Stomach (tissue), 8 donors: ENCODE measurements at regions not wholly inside any gene's neighbourhood (a gene's known extent, or its start where the extent isn't known, plus 50 kb on each side); places are given as distances from the start of the nearest gene placed in this dataset.

Experiments
- DNase-seq, 2 donors: peaks; one replicate each; pipeline versions ENCODE4 v3.0.0 to v3.0.0-alpha.2; 2013 to 2019
- H3K27ac ChIP-seq, 5 donors: fragments of 200-600 bp in 4 of 5; sonication (generic) in 4 of 5; one replicate each; pipeline ENCODE4 v1.5.1; 2013 to 2019; ENCODE audit warnings: mild to moderate bottlenecking in 1 of 5, moderate library complexity in 1 of 5
- H3K27me3 ChIP-seq, 3 donors: fragments of 200-600 bp; sonication (generic); one replicate each; pipeline ENCODE4 v1.5.1; 2017 to 2019; ENCODE audit warnings: mixed run types in 1 of 3
- H3K36me3 ChIP-seq, 4 donors: fragments of 200-600 bp; sonication (generic); 1 replicate in 3 of 4; 2 replicates in 1 of 4; pipeline ENCODE4 v1.5.1; 2016 to 2019
- H3K4me1 ChIP-seq, 4 donors: fragments of 200-600 bp; sonication (generic); one replicate each; pipeline ENCODE4 v1.5.1; 2016 to 2019
- H3K4me3 ChIP-seq, 4 donors: fragments of 200-600 bp; sonication (generic) in 3 of 4; one replicate each; pipeline ENCODE4 v1.5.1; 2016 to 2019; ENCODE audit warnings: mild to moderate bottlenecking in 1 of 4
- H3K9me3 ChIP-seq, 4 donors: fragments of 200-600 bp; sonication (generic); one replicate each; pipeline ENCODE4 v1.5.1; 2016 to 2019
- EP300 ChIP-seq: sonication (generic); formaldehyde crosslinking; IDR thresholded peaks from one replicate; pipeline ENCODE4 v1.6.1; 2017; ENCODE audit warnings: antibody characterized with exemption
- POLR2A ChIP-seq, 4 donors: fragments of 450-650 bp; IDR thresholded peaks; one replicate each; pipeline ENCODE4 v1.6.1; 2016; ENCODE audit warnings: antibody characterized with exemption in 4 of 4, control low read depth in 2 of 4, mild to moderate bottlenecking in 1 of 4, moderate library complexity in 1 of 4
- POLR2AphosphoS5 ChIP-seq, 3 donors: sonication (generic); formaldehyde crosslinking; IDR thresholded peaks; one replicate each; pipeline ENCODE4 v1.6.1; 2016; ENCODE audit warnings: antibody characterized with exemption in 3 of 3
- WGBS, 5 donors: extraction: QIAGEN DNeasy Blood & Tissue Kit in 3 of 5; methylation state at CpG; one replicate each; pipeline versions ENCODE4 v1.1.5 to v1.1.7; 2013 to 2018; 5-methylcytosine and 5-hydroxymethylcytosine counted together
- intact Hi-C: fragments of 100-400 bp; cut with DNase I; formaldehyde crosslinking; loops from one replicate; pipeline ENCODE4 v1.15.1; 2023; ENCODE audit warnings: low total_unique reads
- TF ChIP-seq, protein P1 (sequence below), 7 experiments: fragments of 450-650 bp in 4 of 7; fragments of 200-600 bp in 3 of 7; sonication (generic) in 3 of 7; IDR thresholded peaks; one replicate each; pipeline ENCODE4 v1.5.1; 2016 to 2019; ENCODE audit warnings: antibody characterized with exemption in 7 of 7, control low read depth in 2 of 7, mild to moderate bottlenecking in 1 of 7
- donor health status: healthy with polysubstance abuse.
- donor health status: Bipolar disorder and iron deficiency.
- donor health status: healthy.

DNA sequence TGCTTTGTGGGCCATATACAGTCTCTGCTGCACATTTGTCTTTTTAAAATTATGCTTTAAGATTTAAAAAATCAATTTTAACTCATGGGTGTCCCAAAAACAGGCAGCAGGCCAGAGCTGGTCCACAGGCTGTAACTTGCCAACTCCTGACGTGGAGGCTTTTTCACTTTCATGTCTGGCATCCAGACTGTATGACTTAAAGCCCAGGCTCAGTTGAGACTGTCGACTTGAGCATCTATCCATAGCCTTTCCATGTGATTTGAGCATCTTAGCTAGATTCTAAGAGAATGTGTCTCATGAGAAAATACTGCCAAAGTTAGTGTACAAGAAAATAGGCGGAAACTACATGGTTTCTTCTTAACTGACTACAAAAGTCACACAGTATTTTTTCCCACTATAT, 559.0 kb upstream of the TUSC1 start:
- DNase-seq = no peak
- 44 to 68% (median 59%) methylated on average over 3 of the region's 3 CpGs for WGBS, 5 donors
- Histone ChIP-seq H3K36me3 (no peaks in the 10 kb centered on the region), H3K9me3 (peaks cover 0 to under 1% (median 0%) of the 10 kb centered on the region in 4 donors), H3K4me3 (no peak overlapping the region), H3K27me3 (no peaks in the 10 kb centered on the region), H3K27ac (no peak overlapping the region), H3K4me1 (no peaks in the 10 kb centered on the region)
- intact Hi-C loops = no loop called here
- TF ChIP-seq POLR2AphosphoS5 (IDR thresholded peaks at IDR 0.05) (no peak), EP300 (no peak), POLR2A (IDR thresholded peaks at IDR 0.05) (no peak)
- TF ChIP-seq, protein P1, sequence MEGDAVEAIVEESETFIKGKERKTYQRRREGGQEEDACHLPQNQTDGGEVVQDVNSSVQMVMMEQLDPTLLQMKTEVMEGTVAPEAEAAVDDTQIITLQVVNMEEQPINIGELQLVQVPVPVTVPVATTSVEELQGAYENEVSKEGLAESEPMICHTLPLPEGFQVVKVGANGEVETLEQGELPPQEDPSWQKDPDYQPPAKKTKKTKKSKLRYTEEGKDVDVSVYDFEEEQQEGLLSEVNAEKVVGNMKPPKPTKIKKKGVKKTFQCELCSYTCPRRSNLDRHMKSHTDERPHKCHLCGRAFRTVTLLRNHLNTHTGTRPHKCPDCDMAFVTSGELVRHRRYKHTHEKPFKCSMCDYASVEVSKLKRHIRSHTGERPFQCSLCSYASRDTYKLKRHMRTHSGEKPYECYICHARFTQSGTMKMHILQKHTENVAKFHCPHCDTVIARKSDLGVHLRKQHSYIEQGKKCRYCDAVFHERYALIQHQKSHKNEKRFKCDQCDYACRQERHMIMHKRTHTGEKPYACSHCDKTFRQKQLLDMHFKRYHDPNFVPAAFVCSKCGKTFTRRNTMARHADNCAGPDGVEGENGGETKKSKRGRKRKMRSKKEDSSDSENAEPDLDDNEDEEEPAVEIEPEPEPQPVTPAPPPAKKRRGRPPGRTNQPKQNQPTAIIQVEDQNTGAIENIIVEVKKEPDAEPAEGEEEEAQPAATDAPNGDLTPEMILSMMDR (IDR thresholded peaks at IDR 0.05) = no peak

DNA sequence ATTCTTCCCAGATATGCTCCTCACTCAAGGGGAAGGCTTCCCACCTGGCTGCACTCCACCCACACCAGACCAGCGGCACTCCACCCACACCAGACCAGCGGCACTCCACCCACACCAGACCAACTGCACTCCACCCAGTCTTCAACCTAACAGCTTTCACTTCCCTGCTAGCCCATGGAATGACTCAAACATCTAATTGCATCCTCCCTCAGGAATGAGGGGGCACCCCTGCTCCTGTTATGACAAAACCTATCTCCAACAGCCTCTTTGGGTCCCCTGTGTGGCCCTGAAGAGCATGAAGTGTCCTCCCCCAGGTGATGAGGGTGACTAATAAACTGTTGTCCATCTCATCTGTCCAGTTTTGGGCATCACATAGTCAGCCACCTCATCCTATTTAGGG, 556.6 kb upstream of the TUSC1 start:
- 63 to 82% (median 69%) methylated on average over 2 of the region's 2 CpGs for WGBS, 5 donors
- Histone ChIP-seq H3K4me1 (no peaks in the 10 kb centered on the region), H3K27ac (no peak overlapping the region), H3K27me3 (no peaks in the 10 kb centered on the region), H3K9me3 (peaks cover 0 to 5% (median 0%) of the 10 kb centered on the region in 4 donors), H3K36me3 (no peaks in the 10 kb centered on the region), H3K4me3 (no peak overlapping the region)
- no peak for DNase-seq
- TF ChIP-seq POLR2A (IDR thresholded peaks at IDR 0.05) (no peak), EP300 (no peak), POLR2AphosphoS5 (IDR thresholded peaks at IDR 0.05) (no peak)
- TF ChIP-seq, protein P1 (IDR thresholded peaks at IDR 0.05) = no peak
- intact Hi-C loops = no loop called here

DNA sequence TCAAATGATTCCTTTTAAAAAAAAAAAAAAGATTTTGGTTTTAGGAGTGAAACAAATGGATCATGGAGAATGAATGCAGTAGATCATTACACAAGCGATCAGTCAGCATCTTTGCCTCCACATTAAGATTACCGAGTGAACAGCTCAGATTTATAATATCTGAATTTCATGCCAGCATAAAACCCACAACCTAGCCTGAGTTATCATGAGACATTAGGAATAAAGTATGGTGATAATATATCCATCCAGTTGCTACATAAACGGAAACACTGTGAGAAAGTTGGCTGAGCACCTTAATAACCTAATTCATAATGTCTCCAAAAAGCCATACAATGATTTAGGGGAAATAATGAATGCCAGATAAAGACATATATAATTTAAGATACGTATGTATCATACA, 553.1 kb upstream of the TUSC1 start:
- Histone ChIP-seq H3K27me3 (no peaks in the 10 kb centered on the region), H3K36me3 (no peaks in the 10 kb centered on the region), H3K27ac (no peak overlapping the region), H3K9me3 (peaks cover 0 to 5% (median 0%) of the 10 kb centered on the region in 4 donors), H3K4me3 (no peak overlapping the region), H3K4me1 (no peaks in the 10 kb centered on the region)
- DNase-seq = no peak
- WGBS, 5 donors = 62 to 81% (median 73%) methylated on average over 4 of the region's 4 CpGs
- intact Hi-C loops = no loop called here
- TF ChIP-seq EP300 = no peak
- TF ChIP-seq POLR2AphosphoS5 (IDR thresholded peaks at IDR 0.05) = no peak
- TF ChIP-seq POLR2A (IDR thresholded peaks at IDR 0.05) = no peak
- TF ChIP-seq, protein P1 (IDR thresholded peaks at IDR 0.05) = no peak

DNA sequence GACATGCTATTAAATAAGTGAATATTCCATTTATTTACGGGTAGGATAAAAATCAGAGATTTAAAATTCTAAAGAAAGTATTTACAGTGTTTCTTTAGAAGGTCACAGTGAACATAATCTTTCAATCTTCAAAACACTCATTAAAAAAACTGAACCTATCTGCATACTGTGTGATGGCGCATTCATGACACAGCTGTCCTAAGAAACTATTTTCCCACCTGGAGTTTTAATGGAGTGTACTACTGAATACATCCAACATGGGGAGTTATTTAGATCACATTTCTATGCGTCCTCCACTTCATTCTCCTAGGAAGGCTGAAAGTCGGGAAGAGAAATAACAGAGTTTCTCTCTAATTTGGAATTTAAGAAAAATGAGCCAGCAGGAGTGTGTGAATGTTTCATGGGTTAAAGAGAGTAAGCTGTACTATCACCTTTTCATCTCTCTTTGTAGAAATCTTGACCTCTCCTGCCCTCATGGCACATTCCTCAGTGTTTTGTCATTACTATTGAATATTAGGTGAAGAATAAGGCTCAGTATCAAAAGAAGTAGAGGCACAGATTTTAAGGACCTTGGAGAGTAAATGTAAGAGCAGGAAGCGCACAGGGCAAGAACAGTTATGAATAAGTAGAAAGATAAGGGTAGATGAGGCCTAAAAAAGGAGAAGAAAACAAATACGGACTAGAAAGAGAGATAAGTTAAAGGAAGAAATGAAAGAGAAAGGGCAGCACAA, 551.2 kb upstream of the TUSC1 start:
- no peaks in the 10 kb centered on the region for H3K36me3 ChIP-seq
- TF ChIP-seq POLR2AphosphoS5 (IDR thresholded peaks at IDR 0.05) (no peak), POLR2A (IDR thresholded peaks at IDR 0.05) (no peak), EP300 (no peak)
- TF ChIP-seq, protein P1 (IDR thresholded peaks at IDR 0.05) = no peak
- DNase-seq = no peak
- no peak overlapping the region for H3K4me3 ChIP-seq
- 70 to 79% (median 75%) methylated on average over 6 of the region's 6 CpGs for WGBS, 5 donors
- no peak overlapping the region for H3K27ac ChIP-seq
- no peaks in the 10 kb centered on the region for H3K4me1 ChIP-seq
- H3K27me3 ChIP-seq = no peaks in the 10 kb centered on the region
- intact Hi-C loops = no loop called here
- H3K9me3 ChIP-seq = peaks cover 0 to 5% (median 0%) of the 10 kb centered on the region in 4 donors
